Gastroesophageal sphincter (tissue), 3 donors: ENCODE measurements at regions not wholly inside any gene's neighbourhood (a gene's known extent, or its start where the extent isn't known, plus 50 kb on each side); places are given as distances from the start of the nearest gene placed in this dataset.

Source experiments
- POLR2AphosphoS5 ChIP-seq: sonication (generic); formaldehyde crosslinking; IDR thresholded peaks from one replicate; pipeline ENCODE4 v1.6.1; 2017; ENCODE audit warnings: antibody characterized with exemption
- TF ChIP-seq, protein P1 (sequence below), 4 experiments: fragments of 200-600 bp in 2 of 4; fragments of 450-650 bp in 2 of 4; sonication (generic) in 1 of 4; IDR thresholded peaks; one replicate each; pipeline ENCODE4 v1.5.1; 2017 to 2019; ENCODE audit warnings: antibody characterized with exemption in 4 of 4, mild to moderate bottlenecking in 2 of 4, moderate library complexity in 2 of 4

DNA sequence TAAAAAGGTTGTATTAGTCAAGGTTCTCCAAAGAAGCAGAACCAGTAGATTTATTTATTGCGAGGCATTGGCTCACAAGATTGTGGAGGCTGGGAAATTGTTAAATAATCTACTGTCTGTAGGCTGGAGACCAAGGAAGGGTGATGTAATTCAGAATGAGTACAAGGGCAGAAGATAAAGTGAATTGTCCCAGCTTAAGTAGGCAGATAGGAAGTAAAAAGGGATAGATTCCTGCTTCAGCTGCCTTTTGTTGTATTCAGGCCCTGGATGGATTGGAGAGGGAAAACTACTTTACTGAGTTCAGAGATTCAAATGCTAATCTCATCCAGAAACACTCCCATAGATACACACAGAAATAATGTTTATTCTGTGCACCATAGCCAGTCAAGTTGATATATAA lies 301.1 kb downstream of the CYLC2 start:
- TF ChIP-seq, protein P1, sequence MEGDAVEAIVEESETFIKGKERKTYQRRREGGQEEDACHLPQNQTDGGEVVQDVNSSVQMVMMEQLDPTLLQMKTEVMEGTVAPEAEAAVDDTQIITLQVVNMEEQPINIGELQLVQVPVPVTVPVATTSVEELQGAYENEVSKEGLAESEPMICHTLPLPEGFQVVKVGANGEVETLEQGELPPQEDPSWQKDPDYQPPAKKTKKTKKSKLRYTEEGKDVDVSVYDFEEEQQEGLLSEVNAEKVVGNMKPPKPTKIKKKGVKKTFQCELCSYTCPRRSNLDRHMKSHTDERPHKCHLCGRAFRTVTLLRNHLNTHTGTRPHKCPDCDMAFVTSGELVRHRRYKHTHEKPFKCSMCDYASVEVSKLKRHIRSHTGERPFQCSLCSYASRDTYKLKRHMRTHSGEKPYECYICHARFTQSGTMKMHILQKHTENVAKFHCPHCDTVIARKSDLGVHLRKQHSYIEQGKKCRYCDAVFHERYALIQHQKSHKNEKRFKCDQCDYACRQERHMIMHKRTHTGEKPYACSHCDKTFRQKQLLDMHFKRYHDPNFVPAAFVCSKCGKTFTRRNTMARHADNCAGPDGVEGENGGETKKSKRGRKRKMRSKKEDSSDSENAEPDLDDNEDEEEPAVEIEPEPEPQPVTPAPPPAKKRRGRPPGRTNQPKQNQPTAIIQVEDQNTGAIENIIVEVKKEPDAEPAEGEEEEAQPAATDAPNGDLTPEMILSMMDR (IDR thresholded peaks at IDR 0.05), result no peak
- no peak for TF ChIP-seq POLR2AphosphoS5
